Medulla oblongata (tissue), 1 donor: ENCODE measurements at regions not wholly inside any gene's neighbourhood (a gene's known extent, or its start where the extent isn't known, plus 50 kb on each side); places are given as distances from the start of the nearest gene placed in this dataset.
A peak's percentile ranks its signal among the peaks of the same experiment; 100 is the strongest.
"Not testable (repeated sequence)": the region's sequence is repeated elsewhere in the genome, so short reads cannot be mapped to it uniquely, and the experiment has no call there.

Source experiments
- DNase-seq: peaks from one replicate; pipeline ENCODE4 v3.0.0-alpha.2; 2015; ENCODE audit errors: extremely low spot score

DNA sequence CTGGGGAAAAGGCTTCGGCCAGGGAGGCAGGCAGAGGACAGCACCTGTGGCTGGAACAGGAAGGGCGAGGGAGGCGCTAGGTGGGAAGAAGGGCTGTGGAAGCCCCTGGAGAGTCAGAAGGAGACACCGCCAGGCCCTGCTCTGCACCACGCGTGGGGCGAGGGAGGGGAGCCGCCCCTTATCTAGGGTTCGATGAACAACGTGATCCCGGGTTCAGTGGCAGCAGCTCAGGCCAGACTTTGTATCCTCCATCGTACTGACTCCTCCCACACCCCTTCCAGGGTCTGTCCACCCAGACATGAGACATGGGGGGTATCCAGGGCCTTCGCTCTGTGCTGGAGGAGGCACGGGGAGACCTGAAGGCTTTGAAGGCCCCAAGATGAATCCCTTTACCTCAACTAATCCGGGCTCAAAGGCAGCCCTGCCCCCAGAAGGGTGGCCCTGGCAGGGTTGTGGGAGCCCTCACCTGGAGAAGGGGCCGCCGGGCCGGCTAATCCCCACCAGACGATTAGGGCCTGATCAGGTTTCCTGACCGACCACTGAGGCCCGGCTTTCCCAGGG lies 110.8 kb downstream of the PDGFA start:
- no peak for DNase-seq

DNA sequence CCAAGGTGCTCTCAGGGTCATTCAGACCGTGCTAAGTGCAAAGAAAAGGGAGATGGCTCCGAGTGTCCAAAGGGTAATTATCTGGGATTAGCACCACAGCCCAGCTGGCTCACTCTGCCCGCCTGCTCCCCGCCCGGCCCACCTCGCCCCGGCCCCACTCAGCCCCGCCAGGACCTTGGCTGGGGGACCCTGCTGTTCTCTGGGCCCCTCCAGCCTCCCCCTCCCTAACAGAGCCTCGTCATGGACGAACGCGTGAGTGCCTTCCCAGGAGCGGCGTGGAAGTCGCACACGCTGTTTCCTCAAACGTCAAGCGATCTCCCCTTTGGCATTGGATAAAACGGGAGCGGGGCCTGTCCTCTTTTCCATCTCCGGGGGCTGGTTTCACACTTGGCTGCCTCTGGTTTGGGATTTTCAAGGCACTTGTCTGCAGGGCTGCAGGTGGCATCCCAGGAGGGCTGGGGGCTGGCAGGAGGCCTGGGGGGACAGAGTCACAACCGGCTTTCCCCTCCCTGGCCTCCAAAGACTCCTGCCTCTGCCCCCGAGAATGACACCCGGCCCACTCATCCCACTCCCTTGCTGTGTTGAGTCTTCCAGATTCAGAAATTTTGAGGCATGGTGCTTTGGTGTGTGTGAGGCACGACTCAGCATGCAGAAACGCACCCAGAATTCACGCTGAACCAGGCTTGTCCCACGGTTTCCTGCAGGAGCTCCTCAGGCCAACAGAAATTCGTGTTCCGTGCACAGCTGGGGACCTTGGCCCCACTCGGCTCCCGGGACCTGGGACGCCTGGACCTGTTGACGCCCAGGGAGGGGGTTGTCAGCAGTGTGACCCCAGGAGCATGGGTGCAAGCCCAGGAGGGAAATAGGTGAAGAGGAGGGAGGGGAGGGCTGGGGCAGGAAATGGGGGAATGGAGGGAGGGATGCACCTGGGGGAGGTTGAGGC lies 110.0 kb downstream of the PDGFA start:
- DNase-seq = no peak

DNA sequence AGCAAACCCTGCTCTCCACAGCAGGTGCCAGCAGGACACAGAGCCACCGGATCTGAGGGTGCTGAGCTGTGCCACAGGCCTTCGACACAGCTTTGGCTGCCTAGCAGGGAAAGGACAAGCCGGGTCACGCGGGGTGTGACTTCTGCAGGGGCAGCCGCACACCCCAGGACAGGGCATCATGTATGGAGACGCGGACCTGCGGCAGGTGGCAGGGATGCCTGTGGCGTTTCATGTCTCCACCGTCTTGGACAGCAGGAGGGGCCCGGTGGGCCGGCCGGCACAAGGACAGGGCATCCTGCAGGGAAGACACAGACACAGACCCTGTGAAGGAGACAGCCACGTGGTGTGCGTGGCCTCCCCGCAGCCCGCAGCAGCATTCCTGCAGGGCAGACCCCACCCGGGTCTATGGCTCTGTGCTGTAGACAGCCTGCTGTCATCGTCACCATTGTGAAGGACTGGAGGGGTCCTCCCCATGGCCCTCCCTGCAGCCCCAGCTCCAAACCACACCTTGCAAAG lies 109.2 kb downstream of the PDGFA start:
- DNase-seq = no peak

DNA sequence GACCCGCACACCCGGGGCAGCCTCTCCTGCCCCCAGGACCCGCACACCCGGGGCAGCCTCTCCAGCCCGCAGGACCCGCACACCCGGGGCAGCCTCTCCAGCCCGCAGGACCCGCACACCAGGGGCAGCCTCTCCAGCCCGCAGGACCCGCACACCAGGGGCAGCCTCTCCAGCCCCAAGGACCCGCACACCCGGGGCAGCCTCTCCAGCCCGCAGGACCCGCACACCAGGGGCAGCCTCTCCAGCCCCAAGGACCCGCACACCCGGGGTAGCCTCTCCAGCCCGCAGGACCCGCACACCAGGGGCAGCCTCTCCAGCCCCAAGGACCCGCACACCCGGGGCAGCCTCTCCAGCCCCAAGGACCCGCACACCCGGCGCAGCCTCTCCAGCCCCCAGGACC lies 108.5 kb downstream of the PDGFA start:
- not testable (repeated sequence) for DNase-seq

DNA sequence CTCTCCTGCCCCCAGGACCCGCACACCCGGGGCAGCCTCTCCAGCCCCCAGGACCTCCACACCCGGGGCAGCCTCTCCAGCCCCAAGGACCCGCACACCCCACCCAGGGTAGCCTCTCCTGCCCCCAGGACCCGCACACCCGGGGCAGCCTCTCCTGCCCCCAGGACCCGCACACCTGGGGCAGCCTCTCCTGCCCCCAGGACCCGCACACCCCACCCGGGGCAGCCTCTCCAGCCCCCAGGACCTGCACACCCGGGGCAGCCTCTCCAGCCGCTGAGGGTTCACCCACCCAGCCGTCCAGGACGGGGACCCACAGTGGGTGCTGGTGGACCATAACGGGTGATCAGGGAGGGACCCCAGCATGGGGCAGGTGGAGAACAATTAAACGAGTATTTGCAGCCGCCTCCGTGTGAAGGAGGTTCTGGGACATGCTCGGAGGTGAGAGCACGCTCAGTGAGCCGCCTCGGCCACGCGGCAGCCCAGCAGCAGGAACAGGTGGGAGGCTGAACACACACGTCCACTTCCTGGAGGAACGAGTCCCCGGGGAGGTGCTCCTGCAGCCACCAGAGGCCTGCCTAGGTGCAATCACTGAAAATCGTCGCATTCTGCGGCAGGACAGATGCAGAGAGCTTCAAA lies 107.9 kb downstream of the PDGFA start:
- DNase-seq = no peak

DNA sequence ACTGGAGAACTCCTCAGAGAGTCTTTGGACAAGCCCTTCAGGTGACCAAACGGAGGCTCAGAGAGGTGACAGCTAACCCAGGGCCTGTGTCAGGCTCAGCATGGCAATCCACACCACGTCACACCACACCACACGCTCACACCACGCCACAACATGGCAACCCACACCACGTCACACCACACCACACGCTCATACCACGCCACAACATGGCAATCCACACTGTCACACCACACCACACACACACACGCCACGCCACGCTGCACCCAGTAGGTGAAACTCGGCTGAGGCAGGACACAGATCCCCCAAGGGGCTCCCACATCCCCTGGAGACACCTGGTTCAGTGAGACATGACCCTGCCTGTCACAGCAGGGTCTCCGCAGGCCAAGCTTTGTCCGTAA lies 107.3 kb downstream of the PDGFA start:
- no peak for DNase-seq

DNA sequence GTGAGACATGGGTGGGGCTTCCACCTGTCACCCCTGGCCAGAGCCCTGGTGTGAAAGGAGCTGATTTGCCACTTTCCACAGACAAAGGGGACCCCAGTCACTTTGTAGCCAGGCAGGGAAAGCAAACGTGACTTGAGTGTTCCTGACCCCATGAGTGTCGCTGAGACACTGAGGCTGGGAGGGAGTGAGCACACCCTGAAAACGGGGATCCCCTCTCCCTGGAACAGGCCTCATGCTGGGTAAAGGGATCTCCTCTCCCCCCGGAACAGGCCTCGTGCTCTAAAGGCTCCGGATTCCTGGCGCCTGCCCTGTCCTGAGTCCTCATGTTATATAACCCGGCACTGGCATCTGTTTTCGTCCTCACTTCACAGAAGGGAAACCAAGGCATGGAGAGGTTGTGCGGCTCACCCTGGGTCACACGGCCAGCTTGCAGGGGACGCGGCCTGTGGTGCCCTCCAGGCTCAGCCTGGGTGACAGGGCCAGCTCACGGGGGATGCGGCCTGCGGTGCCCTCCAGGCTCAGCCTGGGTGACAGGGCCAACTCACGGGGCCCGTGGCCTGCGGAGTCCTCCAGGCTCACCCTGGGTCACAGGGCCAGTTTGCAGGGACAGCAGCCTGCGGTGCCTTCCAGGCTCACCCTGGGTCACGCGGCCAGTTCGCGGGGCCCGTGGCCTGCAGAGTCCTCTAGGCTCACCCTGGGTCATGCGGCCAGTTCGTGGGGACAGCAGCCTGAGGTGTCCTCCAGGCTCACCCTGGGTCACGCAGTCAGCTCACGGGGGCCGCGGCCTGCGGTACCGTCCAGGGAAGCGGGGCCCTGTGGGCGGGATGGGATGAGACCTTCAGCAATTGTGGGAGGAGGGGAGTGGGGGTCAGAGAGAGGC lies 104.7 kb downstream of the PDGFA start:
- no peak for DNase-seq

DNA sequence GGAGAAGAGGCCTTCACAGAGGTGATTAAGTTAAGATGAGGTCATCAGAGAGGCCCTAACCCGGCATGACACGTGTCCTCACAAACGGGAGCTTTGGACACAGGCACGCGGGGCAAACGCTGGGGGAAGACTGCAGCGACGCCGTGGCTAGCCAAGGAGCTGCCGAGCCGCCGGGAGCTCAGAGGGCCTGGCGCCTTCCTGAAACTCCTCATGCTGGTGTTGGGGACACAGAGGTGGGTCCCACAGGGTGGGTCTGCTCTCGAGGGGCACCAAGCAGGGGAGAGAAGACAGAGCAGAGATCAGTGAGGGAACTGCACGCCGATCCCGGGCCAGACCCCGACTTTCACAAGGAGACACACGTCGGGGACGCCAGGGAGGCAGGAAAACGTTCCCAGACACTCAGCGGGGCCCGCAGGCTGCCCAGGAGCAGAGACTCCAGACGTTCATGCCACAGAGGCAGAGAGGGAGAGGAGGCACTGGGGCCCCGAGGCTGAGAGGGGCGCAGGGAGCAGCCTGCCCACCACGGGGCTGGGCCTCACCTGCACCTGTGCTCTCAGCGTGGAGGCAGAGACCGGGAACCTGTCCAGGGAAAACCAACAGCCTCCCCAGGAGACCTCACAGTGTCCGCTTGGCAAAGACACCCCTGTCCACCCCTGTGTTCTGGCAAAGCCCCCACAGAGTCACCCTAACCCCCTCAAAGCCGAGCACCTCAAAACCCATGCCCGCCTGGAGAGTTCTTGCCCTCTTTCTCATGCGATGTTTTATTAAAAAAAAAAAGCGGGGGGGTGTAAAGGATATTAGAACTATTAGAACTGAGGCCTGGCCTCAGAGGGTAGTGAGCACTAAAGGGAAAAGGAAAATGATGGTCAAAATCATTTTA lies 103.8 kb downstream of the PDGFA start:
- no peak for DNase-seq

DNA sequence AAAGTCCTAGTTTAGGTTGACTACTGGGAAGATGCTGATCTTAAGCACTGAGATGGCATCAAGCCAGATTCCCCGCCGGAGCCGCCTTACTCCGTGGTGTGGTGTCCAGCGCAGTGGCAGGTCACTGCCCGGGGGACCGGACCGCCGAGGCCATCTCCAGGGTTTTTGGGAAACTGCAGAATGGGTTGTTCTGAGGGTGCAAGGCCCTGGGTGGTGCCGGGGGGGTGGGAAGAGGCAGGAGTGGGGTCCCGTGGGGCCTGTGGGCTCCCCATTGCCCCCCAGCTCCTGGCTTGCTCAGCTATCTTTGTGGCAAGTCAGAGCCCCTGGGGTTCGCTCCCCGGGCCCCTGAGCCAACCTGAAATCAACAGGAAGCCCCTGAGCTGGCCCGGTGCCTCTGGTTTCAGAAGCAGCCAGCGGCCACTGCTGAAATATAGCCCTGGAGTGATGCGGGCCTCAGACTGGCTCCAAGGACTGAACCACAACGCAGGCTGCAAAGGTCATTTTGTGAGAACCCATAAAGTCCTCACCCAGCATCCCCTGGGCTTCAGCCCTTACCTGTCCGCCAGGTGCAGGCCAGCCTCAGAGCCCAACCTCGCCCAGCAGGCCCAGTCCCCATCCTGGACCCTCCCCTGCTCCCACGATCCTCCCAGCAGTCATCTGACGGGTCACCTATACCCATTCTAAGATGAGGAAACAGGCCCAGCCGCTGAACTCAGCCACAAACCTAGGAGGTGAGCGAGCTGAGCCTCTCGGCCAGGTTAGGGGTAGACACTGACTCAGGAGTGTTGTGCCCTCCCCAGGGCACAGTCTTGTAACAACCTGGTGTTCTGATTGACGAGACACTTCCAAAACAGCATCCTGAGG lies 102.7 kb downstream of the PDGFA start:
- DNase-seq = no peak

DNA sequence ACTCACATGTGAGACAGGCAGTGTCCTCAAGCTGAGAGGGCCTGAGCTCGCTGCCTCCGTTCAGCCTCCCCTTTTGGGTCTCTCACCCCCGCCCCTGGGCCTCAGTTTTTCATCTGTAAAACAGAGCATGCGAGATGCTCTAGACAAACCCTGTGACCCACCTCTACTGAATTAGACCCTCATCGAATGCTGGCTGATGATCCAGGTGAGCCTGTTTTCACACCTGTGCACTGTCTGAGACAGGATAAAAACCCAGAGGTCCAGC lies 102.1 kb downstream of the PDGFA start:
- DNase-seq = no peak

DNA sequence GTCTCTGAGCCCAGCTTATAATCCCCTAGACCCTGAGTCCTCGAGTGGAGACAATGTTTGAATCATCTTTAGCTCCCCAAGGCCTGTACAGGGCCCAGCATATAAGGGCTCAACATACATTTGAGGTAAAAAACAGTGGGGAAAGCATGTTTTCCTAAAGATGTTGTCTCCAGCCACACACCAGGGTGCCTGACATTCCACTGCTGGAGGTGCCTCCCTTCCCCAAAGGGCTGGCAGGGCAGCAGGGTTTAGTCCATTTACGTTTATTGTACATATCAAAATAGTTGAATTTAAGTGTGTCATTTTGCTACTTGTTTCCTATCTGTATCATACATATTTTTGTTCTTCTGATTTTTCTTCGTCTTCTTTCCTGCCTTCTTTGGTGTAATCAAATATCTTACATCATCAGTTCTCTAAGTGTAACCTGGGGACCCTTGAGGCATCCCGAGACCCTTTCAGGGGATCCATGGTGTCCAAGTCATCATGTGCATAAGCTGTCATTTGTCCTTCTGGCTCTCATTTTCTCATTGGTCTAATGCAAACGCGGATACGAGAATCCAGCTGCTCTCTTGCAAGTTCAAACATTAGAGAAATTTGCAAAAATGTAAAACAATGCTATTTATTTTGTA lies 101.6 kb downstream of the PDGFA start:
- no peak for DNase-seq

DNA sequence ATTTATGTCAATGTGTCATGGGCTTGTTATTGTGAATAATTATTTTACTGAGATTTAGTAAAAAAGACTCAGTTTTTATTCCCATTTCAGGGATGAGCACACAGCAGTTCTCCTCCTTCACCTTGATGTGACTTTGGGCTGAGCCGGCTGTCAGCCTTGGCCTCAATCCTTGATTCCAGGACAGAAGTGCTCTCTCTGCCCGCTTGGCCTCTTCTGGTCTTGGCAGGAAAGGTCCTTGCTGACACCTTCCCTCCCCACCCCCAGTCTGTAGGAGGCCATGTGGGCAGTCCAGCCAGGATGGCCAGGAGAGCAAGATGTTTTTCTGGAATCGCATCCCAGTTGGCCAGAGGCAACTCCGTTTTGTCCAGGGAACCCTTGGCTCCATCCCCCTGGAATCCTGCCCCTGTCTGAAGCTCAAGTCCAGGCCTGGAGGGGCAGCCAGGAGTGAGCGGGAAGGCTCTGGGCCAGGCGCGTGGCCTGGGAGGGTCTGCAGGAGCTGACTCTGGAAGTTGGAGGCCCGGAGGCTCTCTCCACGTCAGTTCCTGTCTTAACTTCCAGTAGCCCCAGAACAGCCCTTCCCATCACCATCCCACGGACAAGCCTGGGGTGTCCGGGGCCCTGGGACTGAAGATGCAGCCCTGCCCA lies 100.9 kb downstream of the PDGFA start:
- peak; percentile 77 for DNase-seq

DNA sequence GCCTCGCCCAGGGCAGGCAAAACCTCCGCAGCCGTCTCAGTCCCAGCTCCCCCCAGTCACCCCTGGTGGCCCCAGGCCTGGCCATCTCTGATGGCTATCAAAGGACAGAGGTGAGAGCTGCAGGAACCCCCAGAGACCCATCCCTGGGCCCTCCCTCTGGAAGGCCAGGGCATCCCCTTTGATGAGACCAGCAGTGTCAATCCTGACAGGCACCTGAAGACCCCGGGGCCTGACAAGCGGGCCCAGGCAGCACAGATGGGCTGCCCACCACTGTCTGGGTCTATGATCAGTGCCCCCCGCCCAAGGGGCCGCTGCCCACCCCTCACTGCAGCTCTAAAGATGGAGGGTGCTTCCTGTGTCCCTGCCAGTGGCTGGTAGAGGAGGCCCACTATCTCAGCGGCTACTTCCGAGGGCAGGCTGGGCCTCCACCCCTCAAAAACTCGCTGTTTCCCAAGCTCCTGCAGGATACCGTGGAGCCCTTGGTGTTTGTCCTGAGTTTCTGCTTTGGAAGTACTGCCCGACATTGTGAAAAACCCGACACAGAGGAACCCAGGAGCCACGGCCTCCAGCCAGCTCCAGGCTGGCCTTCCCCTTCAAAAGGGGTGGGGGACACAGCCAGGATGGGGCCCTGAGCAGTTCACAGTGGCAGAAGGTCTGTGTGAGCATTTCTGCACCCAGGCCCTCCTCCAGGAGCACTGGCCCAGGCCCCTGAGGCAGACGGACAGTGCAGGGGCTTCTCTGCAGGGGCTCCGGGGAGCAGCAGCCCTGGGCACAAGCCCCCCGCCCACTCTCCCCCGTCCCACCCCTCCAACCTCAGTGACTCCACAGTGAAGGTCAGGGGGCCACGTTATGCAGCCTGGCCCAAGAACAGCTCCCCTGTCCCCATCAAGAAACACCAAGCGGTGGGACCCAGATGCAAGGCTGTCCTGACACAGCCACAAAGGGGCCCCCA lies 99.2 kb downstream of the PDGFA start:
- no peak for DNase-seq

DNA sequence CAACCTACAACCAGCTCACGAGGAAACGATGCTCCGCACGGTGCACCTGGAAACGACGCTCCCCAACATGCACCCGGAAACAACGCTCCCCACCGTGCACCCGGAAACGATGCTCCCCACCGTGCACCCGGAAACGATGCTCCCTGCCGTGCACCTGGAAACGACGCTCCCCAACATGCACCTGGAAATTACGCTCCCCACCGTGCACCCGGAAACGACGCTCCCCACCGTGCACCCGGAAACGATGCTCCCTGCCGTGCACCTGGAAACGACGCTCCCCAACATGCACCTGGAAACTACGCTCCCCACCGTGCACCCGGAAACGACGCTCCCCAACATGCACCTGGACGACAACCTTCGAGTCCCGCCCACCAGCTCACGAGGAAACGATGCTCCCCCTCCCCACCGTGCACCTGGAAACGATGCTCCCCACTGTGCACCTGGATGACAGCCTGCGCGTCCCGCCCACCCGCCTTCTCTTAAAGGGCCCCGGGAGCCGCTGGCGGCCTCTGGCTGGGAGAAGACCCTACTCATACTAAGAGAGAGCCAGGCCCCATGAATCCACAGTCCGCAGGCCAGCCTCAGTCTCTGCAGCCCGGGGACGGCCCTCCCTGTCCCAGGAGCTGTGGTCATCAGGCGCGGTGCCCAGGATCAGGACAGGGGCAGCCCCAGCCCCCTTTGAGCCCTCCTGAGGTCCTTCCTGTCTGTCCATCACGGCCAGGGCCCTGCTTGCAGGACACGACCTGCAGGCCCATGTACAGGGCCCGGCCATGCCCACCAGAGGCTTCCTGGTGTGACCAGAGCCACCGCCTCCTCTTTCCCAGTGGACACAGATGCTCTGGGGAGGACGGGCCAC lies 98.3 kb downstream of the PDGFA start:
- no peak for DNase-seq

DNA sequence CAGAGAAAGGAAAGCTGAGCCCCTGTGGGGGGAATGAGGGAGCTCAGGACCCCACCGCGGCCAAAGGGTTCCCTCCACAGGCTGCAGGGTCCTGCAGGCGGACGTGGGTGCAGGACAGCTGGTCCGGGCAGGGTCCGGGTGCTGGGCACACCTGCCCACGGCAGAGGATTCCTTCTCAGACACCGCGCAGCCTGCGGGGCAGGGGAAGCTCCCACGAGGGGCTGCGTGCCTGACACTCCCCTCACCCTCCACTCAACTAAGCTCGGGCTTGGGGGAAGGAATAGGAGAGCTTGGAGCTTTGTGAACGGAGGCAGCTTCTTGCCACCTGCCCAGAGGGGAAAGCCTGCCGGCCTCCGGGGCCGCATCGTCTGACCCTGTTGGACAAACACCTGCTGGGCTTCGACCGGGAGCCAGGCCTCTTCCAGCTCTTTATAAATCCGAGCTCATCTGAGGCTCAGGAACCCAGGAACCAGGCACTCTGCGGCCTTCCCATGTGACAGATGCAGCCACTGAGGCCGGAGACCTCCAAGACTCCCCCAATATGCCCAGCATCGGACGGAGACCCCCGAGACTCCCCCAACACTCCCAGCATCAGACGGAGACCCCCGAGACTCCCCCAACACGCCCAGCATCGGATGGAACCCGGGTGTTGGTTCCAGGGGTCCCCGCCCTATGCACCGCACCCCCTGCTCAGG lies 97.3 kb downstream of the PDGFA start:
- no peak for DNase-seq

DNA sequence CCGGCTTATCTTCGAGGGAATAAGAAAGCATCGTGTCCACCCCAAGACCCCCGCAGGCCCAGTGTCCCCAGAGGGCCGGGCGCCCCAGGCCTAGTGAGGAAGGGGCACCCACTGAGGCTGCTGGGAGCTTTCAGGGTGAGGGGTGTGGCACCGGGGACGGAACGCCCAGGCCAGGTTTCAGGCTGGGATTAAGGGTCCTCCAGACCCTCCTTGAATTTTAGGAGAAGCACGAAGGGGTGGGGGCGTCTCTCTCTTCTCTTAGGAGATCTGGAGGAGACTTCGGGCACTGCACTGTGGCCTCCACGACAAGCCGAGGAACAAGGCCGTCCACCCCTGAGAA lies 96.8 kb downstream of the PDGFA start:
- DNase-seq = no peak
